Lower lobe of right lung (tissue), 2 donors: ENCODE measurements at regions not wholly inside any gene's neighbourhood (a gene's known extent, or its start where the extent isn't known, plus 50 kb on each side); places are given as distances from the start of the nearest gene placed in this dataset.

ENCODE experiments used
- ATAC-seq, 2 donors: fragments of 200-7000 bp; cut with Tn5 transposase; one replicate each; pipeline ENCODE4 v1.9.1; 2020 to 2022; ENCODE audit warnings: mild to moderate bottlenecking in 2 of 2, moderate library complexity in 2 of 2
- DNase-seq: peaks from one replicate; pipeline ENCODE4 v3.0.0-alpha.2; 2020
- H3K27ac ChIP-seq: fragments of 200-600 bp; one replicate; pipeline ENCODE4 v1.8.0; 2022
- H3K27me3 ChIP-seq: fragments of 200-600 bp; one replicate; pipeline ENCODE4 v1.8.0; 2022; ENCODE audit warnings: low read depth
- H3K36me3 ChIP-seq: fragments of 200-600 bp; one replicate; pipeline ENCODE4 v1.8.0; 2022; ENCODE audit warnings: mild to moderate bottlenecking
- H3K4me1 ChIP-seq: fragments of 200-600 bp; one replicate; pipeline ENCODE4 v1.8.0; 2022
- H3K4me3 ChIP-seq: fragments of 200-600 bp; one replicate; pipeline ENCODE4 v1.8.0; 2022; ENCODE audit warnings: mild to moderate bottlenecking
- H3K9me3 ChIP-seq: fragments of 200-600 bp; one replicate; pipeline ENCODE4 v1.8.0; 2022
- intact Hi-C: fragments of 100-400 bp; cut with DNase I; formaldehyde crosslinking; loops from one replicate; pipeline ENCODE4 v1.11.0; 2022
- TF ChIP-seq, protein P1 (sequence below): fragments of 200-600 bp; IDR thresholded peaks from one replicate; pipeline ENCODE4 v1.8.0; 2022; ENCODE audit warnings: antibody characterized with exemption, mild to moderate bottlenecking
- donor health status: DM: no; HTN: yes; CAD: no; lungs with severe emphysema.

DNA sequence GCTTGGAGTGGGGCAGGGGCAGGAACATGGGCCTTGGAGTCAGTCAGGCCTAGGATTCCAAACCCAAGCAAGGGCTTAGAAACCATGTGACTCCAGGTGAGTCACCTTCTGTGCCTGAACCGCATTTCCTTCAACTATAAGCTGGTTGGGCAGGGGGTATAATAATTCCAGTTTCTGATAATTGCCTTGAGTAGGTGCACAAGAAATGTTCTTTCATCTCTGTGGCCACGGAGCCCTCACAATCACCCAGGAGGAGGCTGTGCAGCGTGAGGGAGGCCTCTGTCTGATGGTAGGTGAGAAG, 112.1 kb upstream of the HAAO start:
- no peak overlapping the region for H3K27ac ChIP-seq
- TF ChIP-seq, protein P1, sequence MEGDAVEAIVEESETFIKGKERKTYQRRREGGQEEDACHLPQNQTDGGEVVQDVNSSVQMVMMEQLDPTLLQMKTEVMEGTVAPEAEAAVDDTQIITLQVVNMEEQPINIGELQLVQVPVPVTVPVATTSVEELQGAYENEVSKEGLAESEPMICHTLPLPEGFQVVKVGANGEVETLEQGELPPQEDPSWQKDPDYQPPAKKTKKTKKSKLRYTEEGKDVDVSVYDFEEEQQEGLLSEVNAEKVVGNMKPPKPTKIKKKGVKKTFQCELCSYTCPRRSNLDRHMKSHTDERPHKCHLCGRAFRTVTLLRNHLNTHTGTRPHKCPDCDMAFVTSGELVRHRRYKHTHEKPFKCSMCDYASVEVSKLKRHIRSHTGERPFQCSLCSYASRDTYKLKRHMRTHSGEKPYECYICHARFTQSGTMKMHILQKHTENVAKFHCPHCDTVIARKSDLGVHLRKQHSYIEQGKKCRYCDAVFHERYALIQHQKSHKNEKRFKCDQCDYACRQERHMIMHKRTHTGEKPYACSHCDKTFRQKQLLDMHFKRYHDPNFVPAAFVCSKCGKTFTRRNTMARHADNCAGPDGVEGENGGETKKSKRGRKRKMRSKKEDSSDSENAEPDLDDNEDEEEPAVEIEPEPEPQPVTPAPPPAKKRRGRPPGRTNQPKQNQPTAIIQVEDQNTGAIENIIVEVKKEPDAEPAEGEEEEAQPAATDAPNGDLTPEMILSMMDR, result no peak
- ATAC-seq (no peak), DNase-seq (no peak)
- no peak overlapping the region for H3K4me3 ChIP-seq
- intact Hi-C loops, result no loop called here
- H3K27me3 ChIP-seq, result peaks cover 29% of the 10 kb centered on the region
- peaks cover 43% of the 10 kb centered on the region for H3K4me1 ChIP-seq
- H3K9me3 ChIP-seq, result no peaks in the 10 kb centered on the region
- H3K36me3 ChIP-seq, result no peaks in the 10 kb centered on the region

DNA sequence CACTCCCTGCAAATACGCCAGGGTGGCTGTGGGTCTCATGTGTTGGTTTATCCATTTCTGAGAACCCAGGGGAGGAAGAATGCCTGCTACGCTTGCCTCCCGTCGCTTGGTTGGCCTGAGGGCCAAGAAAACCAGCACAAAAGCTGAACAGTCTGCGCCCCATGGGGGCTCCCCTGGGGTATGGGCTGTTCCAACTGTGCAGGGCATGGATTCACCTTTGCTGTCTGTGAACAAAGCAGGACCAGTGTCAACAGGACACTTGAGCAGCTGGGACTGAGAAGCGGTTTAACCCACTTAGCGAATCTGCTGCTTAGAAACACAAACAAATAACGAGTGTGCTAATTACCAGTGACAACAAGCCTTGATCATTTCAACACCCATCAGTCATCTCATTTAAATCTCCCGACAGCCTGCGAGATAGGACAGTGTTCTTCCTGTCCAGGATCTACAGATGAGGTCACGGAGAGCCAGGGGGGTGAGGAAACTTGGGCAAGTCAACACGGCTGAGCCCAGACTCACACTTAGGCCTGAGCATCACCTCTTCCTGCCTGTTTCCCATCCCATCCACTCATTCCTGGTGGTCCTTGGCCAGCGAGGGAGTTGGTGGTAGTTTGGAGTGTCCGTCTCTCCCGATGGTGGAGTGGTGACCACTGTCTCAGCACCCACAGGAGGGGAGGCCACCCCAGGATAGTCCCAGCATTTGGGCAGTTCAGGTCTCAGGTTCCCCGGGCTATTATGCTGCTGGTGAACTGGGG, 111.6 kb upstream of the HAAO start:
- Histone ChIP-seq H3K9me3 (no peaks in the 10 kb centered on the region), H3K27ac (no peak overlapping the region), H3K36me3 (no peaks in the 10 kb centered on the region), H3K27me3 (peaks cover 28% of the 10 kb centered on the region), H3K4me1 (peaks cover 43% of the 10 kb centered on the region), H3K4me3 (no peak overlapping the region)
- TF ChIP-seq, protein P1, result no peak
- DNase-seq (no peak), ATAC-seq (no peak)
- intact Hi-C loops, result no loop called here

DNA sequence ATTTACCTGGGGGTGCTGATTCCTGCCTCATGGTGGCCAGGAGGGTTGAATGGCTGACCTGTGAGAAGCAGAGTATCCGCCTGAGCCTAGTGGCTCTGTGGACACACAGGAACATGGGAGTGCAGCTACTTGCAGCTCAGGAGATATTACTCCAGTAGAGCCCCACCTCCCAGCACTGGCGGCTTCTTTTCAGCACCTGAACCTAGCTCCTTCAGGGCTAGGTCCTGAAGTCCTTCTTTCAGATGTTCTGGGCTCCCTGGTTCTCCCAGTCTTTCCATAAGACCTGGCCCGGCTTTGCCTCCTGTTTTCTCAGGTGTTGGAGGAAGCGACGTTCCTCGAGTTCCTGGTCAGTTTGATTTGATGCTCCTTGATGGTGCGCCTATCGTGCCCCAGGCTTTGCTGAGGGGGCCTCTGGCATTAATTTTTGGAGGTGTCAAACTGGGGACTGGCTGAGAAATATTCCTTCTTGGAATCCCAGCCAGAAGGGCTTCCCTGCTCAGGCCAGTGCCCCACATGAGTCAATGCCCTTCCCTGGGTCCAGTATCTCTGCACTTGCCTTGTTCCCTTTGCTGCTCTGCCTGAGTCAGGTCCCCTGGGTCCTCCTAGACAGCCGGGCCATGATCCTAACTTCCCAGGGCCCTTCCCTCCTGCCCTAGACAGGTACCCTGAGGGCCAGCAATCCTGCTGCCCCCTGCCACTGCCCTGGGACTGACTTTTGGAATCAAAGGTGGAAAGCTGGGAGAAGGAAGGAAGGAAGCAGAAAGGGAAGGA, 110.7 kb upstream of the HAAO start:
- DNase-seq, result no peak
- Histone ChIP-seq H3K27me3 (peaks cover 19% of the 10 kb centered on the region), H3K9me3 (no peaks in the 10 kb centered on the region), H3K36me3 (no peaks in the 10 kb centered on the region), H3K27ac (no peak overlapping the region), H3K4me3 (no peak overlapping the region), H3K4me1 (peaks cover 35% of the 10 kb centered on the region)
- intact Hi-C loops, result no loop called here
- ATAC-seq, result no peak
- TF ChIP-seq, protein P1, result no peak

DNA sequence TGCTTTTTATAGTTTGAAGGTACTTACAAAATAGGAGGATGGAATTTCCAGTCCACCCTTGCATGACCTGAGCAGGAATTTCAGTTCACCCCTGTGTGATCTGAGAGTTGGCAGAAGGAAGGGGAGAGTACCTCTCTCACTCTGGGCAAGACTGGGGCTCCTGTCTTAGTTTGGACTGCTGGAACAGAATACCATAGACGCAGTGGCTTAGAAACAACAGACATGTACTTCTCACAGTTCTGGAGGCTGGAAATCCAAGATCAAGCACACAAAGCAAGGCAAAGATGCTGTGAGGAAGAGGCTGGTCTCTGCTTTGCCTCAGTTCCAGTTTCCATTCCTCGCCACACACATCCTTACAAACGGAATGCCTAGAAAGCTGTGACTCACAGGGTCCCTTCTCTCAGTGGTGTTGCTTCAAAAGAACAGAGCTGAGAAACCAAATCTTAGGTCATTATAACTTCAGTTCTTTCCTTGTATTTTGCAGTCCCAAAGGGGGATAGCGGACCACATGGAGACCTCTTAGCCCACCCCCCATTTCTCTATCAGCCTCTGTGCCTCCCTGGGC, 108.8 kb upstream of the HAAO start:
- TF ChIP-seq, protein P1, result no peak
- Histone ChIP-seq H3K4me3 (no peak overlapping the region), H3K4me1 (peaks cover 15% of the 10 kb centered on the region), H3K27ac (no peak overlapping the region), H3K36me3 (no peaks in the 10 kb centered on the region), H3K27me3 (peaks cover 15% of the 10 kb centered on the region), H3K9me3 (no peaks in the 10 kb centered on the region)
- intact Hi-C loops, result no loop called here
- ATAC-seq, result no peak
- no peak for DNase-seq

DNA sequence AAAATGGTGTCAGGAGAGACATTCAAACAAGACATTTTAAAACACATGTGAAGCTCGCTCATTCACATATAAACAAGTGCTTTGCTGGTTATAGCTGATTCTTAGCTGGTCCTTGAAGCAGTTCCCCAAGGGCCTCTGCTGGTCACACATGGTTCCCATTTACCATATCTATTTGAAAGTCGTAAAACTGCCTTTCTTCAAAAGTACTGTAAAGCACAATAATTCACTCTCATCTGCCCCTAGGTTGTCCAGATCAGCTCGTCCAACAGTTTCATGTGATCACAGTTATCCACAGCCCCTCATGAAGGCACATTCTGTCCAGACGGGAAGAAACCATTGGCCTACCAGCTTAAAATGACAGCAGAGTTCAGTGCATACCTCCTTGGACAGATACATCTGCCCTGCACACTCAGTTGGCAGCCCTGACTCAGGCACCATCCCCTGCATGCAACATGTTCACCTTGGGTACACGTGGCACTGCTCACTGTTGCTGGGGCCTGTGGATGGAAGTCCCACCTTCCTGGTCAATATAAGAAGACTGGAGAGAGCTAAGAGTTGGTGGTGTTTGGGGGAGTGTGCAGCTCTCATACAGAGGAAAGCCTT, 108.0 kb upstream of the HAAO start:
- ATAC-seq (no peak), DNase-seq (no peak)
- no peak overlapping the region for H3K27ac ChIP-seq
- intact Hi-C loops, result no loop called here
- H3K36me3 ChIP-seq, result no peaks in the 10 kb centered on the region
- H3K4me3 ChIP-seq, result no peak overlapping the region
- peaks cover 8% of the 10 kb centered on the region for H3K4me1 ChIP-seq
- no peaks in the 10 kb centered on the region for H3K9me3 ChIP-seq
- H3K27me3 ChIP-seq, result peaks cover 10% of the 10 kb centered on the region
- TF ChIP-seq, protein P1, result no peak
